CD4-positive, alpha-beta memory T cell (primary cell): ENCODE measurements at regions not wholly inside any gene's neighbourhood (a gene's known extent, or its start where the extent isn't known, plus 50 kb on each side); places are given as distances from the start of the nearest gene placed in this dataset.

ENCODE experiments used
- CTCF ChIA-PET: fragments of 350-600 bp; sonication (Branson Sonifier 250); formaldehyde crosslinking; loops from one replicate; lab custom pipeline; 2021; ENCODE audit warnings: inconsistent platforms; ENCODE audit not compliant: partially characterized antibody; lab: Charles Lee
- POLR2A ChIA-PET: fragments of 350-600 bp; sonication (Branson Sonifier 250); formaldehyde crosslinking; loops from one replicate; lab custom pipeline; 2021; ENCODE audit not compliant: partially characterized antibody; lab: Charles Lee
- DNase-seq, 5 donors: peaks; one replicate each; pipeline versions ENCODE4 v3.0.0 to v3.0.0-alpha.2; 2020 to 2022; ENCODE audit warnings: mixed read lengths in 1 of 5
- H3K27ac ChIP-seq: one replicate; pipeline ENCODE4 v1.7.0; 2013; ENCODE audit warnings: low read depth, low read length
- H3K27me3 ChIP-seq: 2 replicates; pipeline ENCODE4 v1.7.0; 2013; ENCODE audit warnings: mild to moderate bottlenecking, low read length, moderate library complexity; ENCODE audit not compliant: insufficient read depth
- H3K36me3 ChIP-seq: 2 replicates; pipeline ENCODE4 v1.7.0; 2013; ENCODE audit warnings: mild to moderate bottlenecking, low read length, moderate library complexity; ENCODE audit not compliant: insufficient read depth
- H3K4me1 ChIP-seq: 2 replicates; pipeline ENCODE4 v1.7.0; 2013; ENCODE audit warnings: mild to moderate bottlenecking, low read length, moderate library complexity; ENCODE audit not compliant: insufficient read depth
- H3K4me3 ChIP-seq, 2 donors: one replicate each; pipeline ENCODE4 v1.7.0; 2013; ENCODE audit warnings: low read length in 2 of 2, mild to moderate bottlenecking in 1 of 2
- H3K9me3 ChIP-seq, 2 donors: one replicate each; pipeline ENCODE4 v1.7.0; 2013; ENCODE audit warnings: low read length in 2 of 2, control low read depth in 1 of 2; ENCODE audit not compliant: control insufficient read depth in 1 of 2
- H3K27ac Mint-ChIP-seq, 7 donors: one replicate each; pipeline ENCODE4 v1.8.0; 2020 to 2021; ENCODE audit warnings: mixed read lengths in 7 of 7, mild to moderate bottlenecking in 6 of 7, inconsistent platforms in 3 of 7, moderate library complexity in 3 of 7
- H3K27me3 Mint-ChIP-seq, 2 donors: one replicate each; pipeline ENCODE4 v1.8.0; 2020 to 2021; ENCODE audit warnings: mixed read lengths in 2 of 2
- H3K36me3 Mint-ChIP-seq, 2 donors: one replicate each; pipeline ENCODE4 v1.8.0; 2020 to 2021; ENCODE audit warnings: mixed read lengths in 2 of 2, inconsistent platforms in 1 of 2, mild to moderate bottlenecking in 1 of 2
- H3K4me1 Mint-ChIP-seq, 4 donors: one replicate each; pipeline ENCODE4 v1.8.0; 2020 to 2021; ENCODE audit warnings: mixed read lengths in 4 of 4, mild to moderate bottlenecking in 1 of 4
- H3K4me3 Mint-ChIP-seq, 8 donors: one replicate each; pipeline ENCODE4 v1.8.0; 2020 to 2021; ENCODE audit warnings: mixed read lengths in 8 of 8, mild to moderate bottlenecking in 7 of 8, moderate library complexity in 6 of 8, inconsistent platforms in 3 of 8
- H3K9me3 Mint-ChIP-seq, 8 donors: one replicate each; pipeline ENCODE4 v1.8.0; 2020 to 2021; ENCODE audit warnings: mixed read lengths in 8 of 8, mild to moderate bottlenecking in 5 of 8, inconsistent platforms in 3 of 8, moderate library complexity in 1 of 8
- intact Hi-C: fragments of 100-400 bp; cut with micrococcal nuclease; formaldehyde crosslinking; loops from one replicate; pipeline ENCODE4 v1.15.1; 2023

DNA sequence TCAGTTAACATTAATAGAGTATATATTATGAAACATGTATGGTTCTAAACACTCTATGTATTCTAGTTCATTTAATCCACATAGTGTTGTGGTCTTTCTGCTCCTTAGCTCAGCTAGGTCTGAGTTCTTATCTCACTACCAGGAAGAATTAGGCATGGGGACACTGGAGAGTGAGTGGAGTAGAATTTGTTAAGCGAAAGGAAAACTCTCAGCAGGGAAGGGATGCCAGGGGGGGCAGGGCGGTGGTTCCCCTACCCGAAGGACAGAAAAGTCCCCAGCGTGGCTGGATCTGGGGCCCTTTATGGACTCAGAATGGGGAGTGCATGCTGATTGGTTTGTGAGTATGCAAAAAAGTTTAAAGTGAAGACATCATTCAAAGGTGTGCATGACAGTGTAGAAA is 727.5 kb downstream of the TBC1D32 start:
- Mint-ChIP-seq H3K27me3 (peaks cover 0 to 1% of the 10 kb centered on the region in 2 donors), H3K27ac (no peak overlapping the region), H3K36me3 (no peaks in the 10 kb centered on the region), H3K4me1 (no peaks in the 10 kb centered on the region), H3K4me3 (no peak overlapping the region), H3K9me3 (peaks cover 0 to 4% (median 0%) of the 10 kb centered on the region in 8 donors)
- no peaks in the 10 kb centered on the region for H3K36me3 ChIP-seq
- no peak overlapping the region for H3K27ac ChIP-seq
- intact Hi-C loops: no loop called here
- ChIA-PET CTCF (no interaction called here), POLR2A (no interaction called here)
- no peaks in the 10 kb centered on the region for H3K27me3 ChIP-seq
- no peaks in the 10 kb centered on the region for H3K4me1 ChIP-seq
- H3K4me3 ChIP-seq: no peak overlapping the region
- H3K9me3 ChIP-seq: no peaks in the 10 kb centered on the region
- no peak for DNase-seq

DNA sequence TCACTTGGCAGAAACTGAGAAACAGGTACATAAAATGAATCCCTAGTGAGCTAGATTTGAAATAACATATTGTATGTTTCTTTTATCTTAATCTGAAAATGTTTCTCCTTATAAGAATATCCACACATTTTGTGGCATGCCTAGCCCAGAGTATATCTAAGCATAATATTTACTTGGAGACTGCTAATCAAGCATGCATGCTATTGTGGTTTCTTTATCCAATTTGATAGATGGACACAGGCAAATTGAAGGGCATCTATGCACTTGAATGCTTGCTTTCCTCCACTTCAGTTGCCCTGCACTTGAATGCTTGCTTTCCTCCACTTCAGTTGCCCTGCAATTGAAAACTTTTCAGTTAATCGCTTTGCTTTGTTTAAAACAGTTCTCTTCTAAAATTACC is 729.8 kb downstream of the TBC1D32 start:
- Histone ChIP-seq H3K27me3 (no peaks in the 10 kb centered on the region), H3K36me3 (no peaks in the 10 kb centered on the region), H3K4me1 (no peaks in the 10 kb centered on the region), H3K27ac (no peak overlapping the region), H3K4me3 (no peak overlapping the region), H3K9me3 (no peaks in the 10 kb centered on the region)
- intact Hi-C loops: no loop called here
- H3K36me3 Mint-ChIP-seq: no peaks in the 10 kb centered on the region
- no peak overlapping the region for H3K4me3 Mint-ChIP-seq
- no peak overlapping the region for H3K27ac Mint-ChIP-seq
- H3K27me3 Mint-ChIP-seq: peaks cover 0 to 1% of the 10 kb centered on the region in 2 donors
- ChIA-PET POLR2A (no interaction called here), CTCF (no interaction called here)
- DNase-seq: no peak
- peaks cover 0 to 4% (median under 1%) of the 10 kb centered on the region in 8 donors for H3K9me3 Mint-ChIP-seq
- H3K4me1 Mint-ChIP-seq: no peaks in the 10 kb centered on the region

DNA sequence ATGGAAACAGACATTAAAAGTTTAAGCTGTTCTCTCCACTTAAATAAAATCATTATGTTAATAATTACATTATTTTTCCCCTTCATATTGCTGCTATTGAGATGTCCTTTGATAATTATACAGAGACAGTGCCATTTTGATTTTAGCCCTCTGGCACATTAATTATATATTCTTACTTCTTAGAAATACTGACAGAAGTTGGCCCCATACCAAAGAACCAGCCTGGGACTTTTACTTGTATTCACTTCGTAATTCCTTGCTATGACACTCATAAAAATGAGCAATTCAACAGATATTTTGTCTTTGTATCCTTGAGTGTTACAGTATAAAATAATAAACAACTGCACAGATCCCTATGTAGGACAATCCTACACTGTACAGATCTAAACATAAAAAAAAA is 743.7 kb downstream of the TBC1D32 start:
- Mint-ChIP-seq H3K27me3 (no peaks in the 10 kb centered on the region), H3K27ac (no peak overlapping the region), H3K4me3 (no peak overlapping the region), H3K4me1 (no peaks in the 10 kb centered on the region), H3K36me3 (no peaks in the 10 kb centered on the region), H3K9me3 (peaks cover 0 to 2% (median 0%) of the 10 kb centered on the region in 8 donors)
- H3K9me3 ChIP-seq: no peaks in the 10 kb centered on the region
- CTCF ChIA-PET: no interaction called here
- no peaks in the 10 kb centered on the region for H3K4me1 ChIP-seq
- H3K27ac ChIP-seq: no peak overlapping the region
- no peak for DNase-seq
- no peaks in the 10 kb centered on the region for H3K27me3 ChIP-seq
- intact Hi-C loops: no loop called here
- no peaks in the 10 kb centered on the region for H3K36me3 ChIP-seq
- no peak overlapping the region for H3K4me3 ChIP-seq
- POLR2A ChIA-PET: no interaction called here

DNA sequence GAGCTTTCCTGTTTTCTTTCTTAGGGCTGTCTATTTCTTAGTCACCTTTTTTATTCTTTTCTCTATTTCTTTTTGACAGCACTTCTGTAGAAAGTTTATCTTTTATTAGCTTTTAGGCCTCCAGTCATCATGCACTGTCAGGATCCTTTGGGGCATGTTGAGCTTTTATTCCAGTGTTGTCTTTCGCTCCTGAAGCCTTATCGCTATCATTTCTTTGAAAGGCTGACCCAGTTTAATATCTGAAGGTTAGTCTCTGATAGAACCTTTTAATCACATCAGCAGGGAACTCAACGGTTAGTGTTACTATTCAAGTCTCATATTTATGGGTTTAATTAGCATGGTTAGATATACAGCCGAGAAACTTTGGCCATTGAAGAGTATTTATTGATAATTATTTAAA is 745.9 kb downstream of the TBC1D32 start:
- intact Hi-C loops: no loop called here
- Histone ChIP-seq H3K4me1 (no peaks in the 10 kb centered on the region), H3K9me3 (no peaks in the 10 kb centered on the region), H3K27ac (no peak overlapping the region), H3K4me3 (no peak overlapping the region), H3K27me3 (no peaks in the 10 kb centered on the region), H3K36me3 (no peaks in the 10 kb centered on the region)
- Mint-ChIP-seq H3K36me3 (no peaks in the 10 kb centered on the region), H3K9me3 (peaks cover 0 to 3% (median under 1%) of the 10 kb centered on the region in 8 donors), H3K4me3 (no peak overlapping the region), H3K4me1 (no peaks in the 10 kb centered on the region), H3K27me3 (no peaks in the 10 kb centered on the region), H3K27ac (no peak overlapping the region)
- CTCF ChIA-PET: no interaction called here
- POLR2A ChIA-PET: no interaction called here
- no peak for DNase-seq

DNA sequence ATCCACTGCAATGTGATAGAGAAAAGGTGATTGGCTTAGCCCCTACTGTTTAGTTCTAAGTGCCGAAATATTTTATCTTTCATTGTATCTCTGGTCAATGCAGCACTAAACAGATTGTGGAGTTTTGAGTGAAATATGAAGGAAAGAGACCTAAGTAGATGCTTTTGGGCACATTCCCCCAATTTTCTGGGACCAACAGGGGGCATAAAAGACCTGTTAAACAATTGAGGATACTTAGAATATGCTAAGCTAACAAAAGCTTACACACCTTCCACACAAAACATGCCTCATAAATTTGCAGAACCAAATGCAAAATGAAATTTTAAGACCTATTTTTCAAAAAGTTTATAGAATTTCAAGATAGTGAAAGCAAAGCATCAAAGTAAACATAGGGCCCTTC is 746.9 kb downstream of the TBC1D32 start:
- intact Hi-C loops: no loop called here
- CTCF ChIA-PET: no interaction called here

GRCh38 chr6:120584111-120584760 is 750.0 kb downstream of the TBC1D32 start:
- H3K9me3 Mint-ChIP-seq: peaks cover 0 to 7% (median 2%) of the 10 kb centered on the region in 8 donors
- Histone ChIP-seq H3K9me3 (no peaks in the 10 kb centered on the region), H3K27me3 (no peaks in the 10 kb centered on the region), H3K4me3 (no peak overlapping the region), H3K27ac (no peak overlapping the region), H3K36me3 (no peaks in the 10 kb centered on the region), H3K4me1 (no peaks in the 10 kb centered on the region)
- no peak for DNase-seq
- H3K27ac Mint-ChIP-seq: no peak overlapping the region
- ChIA-PET CTCF (no interaction called here), POLR2A (no interaction called here)
- no peaks in the 10 kb centered on the region for H3K27me3 Mint-ChIP-seq
- intact Hi-C loops: no loop called here
- no peak overlapping the region for H3K4me3 Mint-ChIP-seq
- H3K36me3 Mint-ChIP-seq: no peaks in the 10 kb centered on the region
- no peaks in the 10 kb centered on the region for H3K4me1 Mint-ChIP-seq

More for the DNA sequence above, 746.9 kb downstream of the TBC1D32 start:
- no peaks in the 10 kb centered on the region for H3K9me3 ChIP-seq
- H3K27ac ChIP-seq: no peak overlapping the region
- Mint-ChIP-seq H3K27ac (no peak overlapping the region), H3K4me3 (no peak overlapping the region), H3K36me3 (no peaks in the 10 kb centered on the region), H3K4me1 (no peaks in the 10 kb centered on the region), H3K9me3 (peaks cover 0 to 7% (median 2%) of the 10 kb centered on the region in 8 donors), H3K27me3 (no peaks in the 10 kb centered on the region)
- no peaks in the 10 kb centered on the region for H3K4me1 ChIP-seq
- H3K36me3 ChIP-seq: no peaks in the 10 kb centered on the region
- POLR2A ChIA-PET: no interaction called here
- H3K27me3 ChIP-seq: no peaks in the 10 kb centered on the region
- no peak for DNase-seq
- no peak overlapping the region for H3K4me3 ChIP-seq

- no peaks in the 10 kb centered on the region for H3K4me1 Mint-ChIP-seq
- Histone ChIP-seq H3K27ac (no peak overlapping the region), H3K4me1 (no peaks in the 10 kb centered on the region), H3K36me3 (no peaks in the 10 kb centered on the region), H3K4me3 (no peak overlapping the region), H3K27me3 (no peaks in the 10 kb centered on the region), H3K9me3 (no peaks in the 10 kb centered on the region)
- H3K27ac Mint-ChIP-seq: no peak overlapping the region
- no peak for DNase-seq
- no peak overlapping the region for H3K4me3 Mint-ChIP-seq
- no peaks in the 10 kb centered on the region for H3K27me3 Mint-ChIP-seq
- POLR2A ChIA-PET: no interaction called here
- intact Hi-C loops: no loop called here
- H3K36me3 Mint-ChIP-seq: no peaks in the 10 kb centered on the region
- CTCF ChIA-PET: no interaction called here
- H3K9me3 Mint-ChIP-seq: peaks cover 0 to 3% (median 0%) of the 10 kb centered on the region in 8 donors
These were observed 758.2 kb downstream of the TBC1D32 start for GRCh38 chr6:120576061-120576460.
